NAMALWA (cell line): ENCODE measurements at regions not wholly inside any gene's neighbourhood (a gene's known extent, or its start where the extent isn't known, plus 50 kb on each side); places are given as distances from the start of the nearest gene placed in this dataset.

Experiments used
- DNase-seq: peaks from one replicate; pipeline ENCODE4 v3.0.0-alpha.2; 2015; ENCODE audit warnings: low spot score

DNA sequence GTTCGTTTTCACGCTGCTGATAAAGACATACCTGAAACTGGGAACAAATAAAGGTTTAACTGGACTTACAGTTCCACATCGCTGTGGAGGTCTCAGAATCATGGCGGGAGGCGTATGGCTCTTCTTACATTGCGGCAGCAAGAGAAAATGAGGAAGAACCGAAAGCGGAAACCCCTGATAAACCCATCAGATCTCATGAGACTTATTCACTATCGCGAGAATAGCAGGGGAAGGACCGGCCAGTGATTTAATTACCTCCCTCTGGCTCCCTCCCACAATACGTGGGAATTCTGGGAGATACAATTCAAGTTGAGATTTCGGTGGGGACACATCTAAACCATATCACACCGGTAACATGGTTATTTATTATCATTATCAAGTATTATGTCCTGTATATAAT, 2204.5 kb downstream of the ARAP2 start:
- DNase-seq = no peak

DNA sequence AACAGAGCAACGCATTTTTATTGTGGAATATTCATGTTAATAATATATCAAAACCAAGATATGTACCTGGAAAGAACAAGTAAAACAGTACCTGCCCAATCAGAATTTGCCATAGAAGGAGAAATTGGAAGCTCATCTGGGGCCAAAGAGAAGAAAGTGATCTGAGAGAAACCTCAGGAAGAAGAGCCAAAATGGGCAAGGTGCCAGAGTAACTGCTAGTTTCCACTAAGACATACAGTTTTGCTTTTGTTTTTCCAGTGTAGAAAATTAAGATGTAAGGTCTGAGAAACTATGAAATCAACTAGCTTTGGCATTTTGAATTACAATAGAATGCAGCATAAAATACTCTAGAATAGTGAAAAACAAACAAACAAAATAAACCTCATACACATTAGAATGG, 2201.2 kb downstream of the ARAP2 start:
- no peak for DNase-seq

DNA sequence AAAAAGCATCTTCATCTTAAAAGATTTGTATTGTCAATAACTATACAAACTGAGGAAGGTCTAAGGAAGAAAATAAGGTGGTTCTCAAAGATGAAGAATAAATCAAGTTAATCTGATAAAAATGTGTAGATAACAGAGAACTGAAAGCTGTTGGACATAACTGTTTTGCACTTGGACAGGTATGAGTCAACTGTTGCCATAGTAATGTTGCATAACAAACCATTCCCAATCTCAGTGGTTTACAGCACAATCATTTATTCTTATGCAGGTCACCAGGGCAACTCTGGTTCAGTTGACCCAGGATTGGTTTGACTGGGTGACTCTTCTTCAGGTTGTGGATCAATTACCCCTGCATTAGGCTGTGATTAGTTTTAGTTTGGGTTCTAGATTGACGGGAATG, 2197.7 kb downstream of the ARAP2 start:
- no peak for DNase-seq

DNA sequence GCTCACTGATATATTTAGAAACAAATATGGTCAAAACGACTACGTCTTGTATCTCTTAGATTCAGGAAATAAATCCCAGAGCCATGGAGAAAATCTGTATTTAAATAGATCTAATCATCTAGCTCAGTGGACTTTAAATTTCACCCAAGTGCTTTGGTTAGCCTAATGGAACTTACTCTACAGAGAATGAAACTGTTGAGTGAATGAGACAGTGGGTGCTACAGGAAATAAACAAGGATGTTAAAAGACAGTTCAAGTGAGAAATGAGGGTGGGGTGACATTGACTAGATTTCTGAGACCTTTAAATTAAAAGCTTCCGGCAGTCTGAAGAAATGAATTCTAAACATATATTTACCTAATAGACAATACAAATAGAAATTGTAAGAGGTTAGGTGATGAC, 2197.0 kb downstream of the ARAP2 start:
- DNase-seq = no peak

DNA sequence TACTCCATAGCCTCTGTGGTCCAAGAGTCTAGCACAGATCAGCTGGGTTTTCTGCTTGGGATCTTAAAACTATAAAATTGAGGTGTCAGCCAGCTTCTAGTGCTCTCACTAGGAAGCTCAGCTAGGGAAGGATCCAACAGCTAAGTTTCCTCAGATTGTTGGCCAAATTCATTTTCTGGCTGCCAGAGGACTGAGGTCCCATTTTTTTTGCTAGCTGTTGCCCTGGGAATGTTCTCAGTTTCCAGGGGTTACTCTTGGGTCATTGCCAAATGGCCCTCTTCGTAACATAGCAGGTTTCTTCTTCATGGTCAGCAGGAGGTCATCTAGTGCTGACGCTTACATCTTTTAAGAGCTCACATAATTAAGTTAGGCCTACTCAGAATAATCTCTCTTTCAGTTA, 2178.2 kb downstream of the ARAP2 start:
- DNase-seq = no peak

DNA sequence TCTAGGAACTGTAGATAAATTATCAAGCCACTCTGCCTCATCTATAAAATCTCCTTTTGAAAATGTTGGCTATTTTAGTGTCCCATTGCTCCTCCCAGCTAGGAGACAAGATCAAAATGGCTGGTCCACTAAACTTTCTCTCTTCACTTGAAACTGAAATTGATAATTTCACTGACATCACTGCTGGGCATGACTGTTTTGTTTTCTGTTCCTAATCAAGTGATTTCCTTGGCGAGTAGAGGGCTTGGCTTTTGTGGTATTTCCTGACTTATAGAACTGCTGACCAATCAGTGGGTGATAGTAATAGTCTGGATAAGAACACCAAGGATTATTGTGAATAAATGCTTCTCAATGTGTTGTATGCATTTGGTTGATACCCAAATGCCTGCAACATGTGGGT, 2152.9 kb downstream of the ARAP2 start:
- DNase-seq = no peak

DNA sequence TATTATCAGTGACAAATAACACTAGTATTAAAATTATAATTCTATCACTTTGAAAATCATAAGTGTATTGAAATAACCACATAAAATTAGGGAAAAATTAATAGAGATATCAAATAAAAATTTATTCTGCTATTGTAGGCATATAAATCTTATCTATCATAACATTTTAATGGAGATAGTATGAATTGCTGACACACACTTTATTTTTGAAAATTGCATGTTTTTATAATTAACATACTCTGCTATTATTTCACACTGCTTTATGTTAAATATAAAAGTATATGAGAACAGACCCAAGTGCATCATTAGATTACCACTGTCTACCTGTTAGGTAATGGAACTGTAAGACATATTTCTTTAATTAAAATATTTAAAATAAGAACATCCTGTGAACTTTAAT, 2150.2 kb downstream of the ARAP2 start:
- DNase-seq = no peak

DNA sequence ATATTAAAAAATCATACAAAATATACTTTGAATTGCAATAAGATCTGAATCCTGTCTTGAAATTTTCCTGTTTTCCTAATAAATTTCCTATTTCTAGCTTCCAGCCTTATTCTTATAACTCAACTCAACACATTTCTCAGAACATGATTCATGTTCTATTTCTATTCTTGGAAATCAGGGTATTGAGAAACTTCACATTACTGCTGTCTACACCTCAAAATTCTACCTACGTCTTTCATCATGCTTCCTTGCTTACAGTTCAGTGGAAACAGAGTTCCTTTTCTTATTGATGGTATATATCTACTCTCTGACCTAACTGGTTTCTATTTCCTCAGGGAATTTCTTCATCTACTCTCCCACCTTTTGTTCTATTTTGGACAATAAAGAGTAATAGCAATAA, 2139.0 kb downstream of the ARAP2 start:
- no peak for DNase-seq

DNA sequence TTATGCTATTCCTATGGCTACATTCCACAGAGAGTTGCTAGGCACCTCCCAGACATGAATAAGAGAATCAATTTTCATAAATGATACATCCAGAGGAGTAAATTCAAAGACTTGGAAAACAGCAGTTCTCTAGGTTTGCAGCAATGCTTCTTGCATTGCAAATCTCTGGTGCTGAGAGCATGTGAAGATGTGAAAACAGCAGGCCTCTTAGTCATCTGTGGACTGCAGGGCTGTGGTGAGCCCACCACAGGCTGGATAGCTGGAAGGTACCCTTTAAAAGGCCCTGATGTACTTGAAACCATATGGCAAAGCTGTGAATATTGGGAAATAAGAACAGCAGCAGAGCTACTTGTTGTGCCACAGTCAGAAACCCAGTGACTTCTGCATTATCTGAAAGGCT, 2135.9 kb downstream of the ARAP2 start:
- DNase-seq = no peak

DNA sequence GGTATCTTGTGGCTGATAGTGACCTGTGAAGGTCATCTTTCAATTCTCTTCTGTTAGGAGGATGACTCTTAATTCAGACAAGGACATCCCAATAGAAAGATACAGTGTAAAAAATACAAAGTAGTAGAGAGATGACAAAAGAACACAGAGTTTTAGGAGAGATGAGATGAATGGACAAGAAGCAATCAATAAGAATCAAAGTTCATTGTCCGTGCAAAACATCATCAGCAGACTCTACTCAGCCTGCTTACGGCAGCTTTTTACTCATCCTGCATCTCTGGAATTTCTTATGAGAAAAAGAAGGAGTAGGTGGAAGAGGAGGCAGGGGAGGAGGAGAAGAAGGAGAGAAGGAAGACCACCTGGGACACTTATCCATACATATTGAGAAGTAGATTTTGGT, 2131.7 kb downstream of the ARAP2 start:
- no peak for DNase-seq

DNA sequence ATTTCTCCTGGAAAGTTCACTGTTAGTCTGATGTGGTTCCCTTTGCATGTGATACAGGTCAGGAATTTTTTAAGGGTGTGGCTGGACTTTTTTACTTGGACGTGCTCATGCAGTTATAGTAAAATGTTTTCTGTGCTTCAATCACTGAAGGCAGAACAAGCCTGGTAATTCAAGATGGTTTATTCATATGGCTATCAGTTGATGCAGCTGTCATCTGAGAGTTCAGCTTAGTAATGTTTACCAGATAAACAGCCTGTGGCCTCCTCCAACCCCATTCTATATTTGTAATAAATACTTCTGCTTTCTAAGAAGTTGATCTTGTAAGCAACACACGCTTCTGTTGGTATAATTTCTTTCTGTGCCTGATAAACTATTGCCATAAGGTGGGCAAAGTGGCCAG, 2105.9 kb downstream of the ARAP2 start:
- no peak for DNase-seq

DNA sequence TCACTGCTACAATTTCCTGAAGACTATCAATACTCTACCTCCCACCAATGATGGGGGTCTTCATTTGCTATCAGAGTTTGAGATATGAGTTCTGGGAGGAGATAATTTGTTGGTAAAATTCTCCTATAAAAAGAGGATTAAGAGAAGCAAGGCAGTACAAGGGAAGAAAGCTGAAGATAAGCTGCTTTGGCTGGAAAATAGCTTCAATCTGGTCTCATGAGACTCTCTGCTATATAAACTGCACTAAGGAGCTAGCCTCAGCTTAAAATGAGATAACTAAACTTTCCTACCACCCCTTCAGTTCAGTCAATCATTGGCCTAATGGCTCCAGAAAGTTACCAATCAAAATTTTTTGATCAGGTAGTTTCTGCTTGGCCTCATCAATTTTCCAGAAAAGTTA, 2105.0 kb downstream of the ARAP2 start:
- no peak for DNase-seq

DNA sequence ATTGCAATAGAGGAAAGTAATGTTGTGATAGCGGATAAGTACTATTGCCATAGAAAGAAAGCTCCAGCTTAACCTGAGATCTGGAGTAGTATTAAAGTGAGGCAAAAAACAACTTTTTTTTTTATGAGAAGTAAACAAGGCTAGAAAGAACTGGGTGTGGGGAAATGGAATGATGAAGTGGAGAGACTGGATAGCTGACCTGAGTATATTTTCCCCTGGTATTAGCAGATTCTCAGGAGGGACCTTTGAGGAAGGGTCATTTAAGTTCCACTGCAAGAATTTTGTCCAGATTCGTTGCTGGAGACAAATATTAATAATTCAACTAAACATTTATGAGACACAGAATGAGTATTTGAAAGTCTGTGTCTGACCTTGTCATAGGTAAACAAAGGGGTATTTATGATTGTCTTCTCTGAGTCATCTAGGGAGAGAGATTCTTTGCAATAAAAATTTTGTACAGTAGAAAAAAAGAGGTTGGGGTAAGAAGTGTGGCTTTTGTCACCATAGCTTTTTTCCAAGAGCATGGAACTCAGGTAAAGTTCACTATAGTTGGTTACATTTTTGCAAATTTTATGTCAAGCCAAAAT, 2095.9 kb downstream of the ARAP2 start:
- DNase-seq = no peak

DNA sequence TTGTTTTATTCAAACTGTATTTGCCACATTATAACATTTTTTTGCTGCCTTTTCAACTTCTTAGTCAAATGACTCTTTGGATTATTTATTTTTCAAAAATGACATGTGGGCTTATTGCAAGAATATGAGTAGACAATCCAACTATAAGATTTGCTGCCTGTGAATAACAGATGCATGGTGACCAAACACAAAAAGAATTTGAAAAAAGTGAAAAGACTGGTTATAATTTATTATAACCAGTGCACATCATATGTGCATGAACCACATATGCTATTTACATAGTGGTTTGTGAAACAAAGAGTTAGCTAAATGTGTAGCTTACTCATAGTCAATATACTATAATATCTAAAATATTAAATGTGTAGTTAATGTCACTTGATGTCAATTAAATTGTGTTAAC, 2086.8 kb downstream of the ARAP2 start:
- DNase-seq = no peak

DNA sequence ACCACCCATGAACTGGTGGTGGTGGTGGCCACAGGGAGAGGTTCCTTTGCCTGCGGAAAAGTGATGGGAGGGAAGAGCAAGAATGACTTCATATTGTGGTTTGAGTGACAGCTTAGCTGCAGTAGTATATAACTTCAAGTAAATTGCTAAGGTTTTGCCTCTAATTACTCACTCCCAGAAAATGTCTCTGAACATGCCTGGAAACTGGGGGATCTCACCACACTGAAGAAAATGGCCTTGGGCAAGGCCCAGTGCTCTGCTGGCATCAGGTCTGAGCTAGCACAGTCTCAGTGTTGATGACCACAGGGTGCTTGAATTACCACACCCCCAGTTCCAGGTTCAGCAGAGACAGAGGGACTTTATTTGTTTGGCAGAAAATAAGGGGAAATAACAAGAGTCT, 2085.4 kb downstream of the ARAP2 start:
- no peak for DNase-seq

DNA sequence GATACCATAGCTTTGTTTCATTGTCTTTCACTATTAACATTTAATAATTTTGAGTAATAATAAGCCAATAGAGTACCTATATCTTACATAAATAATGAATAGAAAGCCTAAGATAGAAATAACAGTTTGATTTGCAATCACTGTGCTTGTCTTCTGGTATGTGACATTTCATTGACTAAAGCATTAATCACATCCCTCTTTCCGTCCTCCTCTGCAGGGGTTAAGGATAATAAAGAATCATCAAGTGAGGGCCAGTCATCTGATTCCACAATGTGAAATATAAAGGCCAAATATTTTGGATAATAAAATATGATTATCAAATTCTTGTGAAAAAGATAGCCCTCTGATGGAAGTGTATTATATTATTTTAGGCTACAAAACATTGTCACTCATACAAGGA, 2073.4 kb downstream of the ARAP2 start:
- DNase-seq = no peak

DNA sequence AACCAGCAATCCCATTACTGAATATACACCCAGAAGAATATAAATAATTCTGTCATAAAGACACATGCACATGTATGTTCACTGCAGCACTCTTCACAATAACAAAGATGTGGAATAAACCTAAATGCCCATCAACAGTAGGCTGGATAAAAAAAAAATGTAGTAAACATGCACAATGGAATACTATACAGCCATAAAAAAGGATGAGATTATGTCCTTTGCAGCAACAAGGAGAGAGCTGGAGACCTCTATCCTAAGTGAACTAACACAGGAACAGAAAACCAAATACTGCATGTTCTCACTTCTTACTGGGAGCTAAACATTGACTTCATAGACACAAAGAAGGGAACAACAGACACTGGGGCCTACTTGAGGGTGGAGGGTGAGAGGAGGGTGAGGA, 2067.7 kb downstream of the ARAP2 start:
- DNase-seq = no peak

DNA sequence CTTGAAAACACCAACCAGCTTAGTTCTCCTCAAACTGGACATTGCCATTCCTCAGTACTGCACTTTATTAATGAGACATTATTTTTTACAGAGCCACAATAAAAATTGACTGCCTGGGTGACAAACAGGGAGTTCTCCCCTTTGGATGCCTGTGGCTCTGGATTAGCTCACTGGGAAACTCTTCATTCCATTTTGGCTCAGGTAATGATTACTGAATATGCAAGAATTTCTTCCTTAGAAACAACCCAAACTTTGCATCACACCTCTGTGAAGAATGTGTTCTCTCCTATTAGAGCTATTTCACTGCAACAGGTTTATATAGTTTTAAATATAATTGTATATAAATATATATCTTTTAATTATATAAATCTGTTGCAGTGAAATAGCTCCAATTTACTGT, 2065.8 kb downstream of the ARAP2 start:
- no peak for DNase-seq

DNA sequence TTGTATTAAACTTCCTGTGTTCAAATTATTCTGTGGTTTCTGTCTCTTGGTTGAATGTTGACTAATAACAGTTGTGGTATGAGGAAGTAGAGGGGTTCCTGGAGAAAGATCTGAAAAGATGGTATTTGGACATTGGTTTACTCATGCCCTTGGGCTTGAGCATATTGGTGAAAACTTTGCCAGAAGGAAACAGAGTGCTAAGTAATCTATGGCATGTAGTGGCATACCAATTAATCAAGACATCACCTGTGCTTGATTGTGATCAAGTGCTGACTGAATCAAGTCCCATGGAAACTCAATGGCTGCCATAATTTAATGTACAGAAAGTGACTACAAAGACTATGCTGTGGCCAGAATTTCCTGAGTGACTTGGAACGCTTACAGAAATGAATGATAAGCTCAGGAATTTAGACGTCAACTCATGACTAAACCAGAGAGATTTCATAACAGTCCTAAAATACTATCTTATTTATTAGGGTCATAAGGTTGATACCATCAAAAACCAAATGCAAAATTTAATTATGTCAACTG, 2062.9 kb downstream of the ARAP2 start:
- DNase-seq = no peak

DNA sequence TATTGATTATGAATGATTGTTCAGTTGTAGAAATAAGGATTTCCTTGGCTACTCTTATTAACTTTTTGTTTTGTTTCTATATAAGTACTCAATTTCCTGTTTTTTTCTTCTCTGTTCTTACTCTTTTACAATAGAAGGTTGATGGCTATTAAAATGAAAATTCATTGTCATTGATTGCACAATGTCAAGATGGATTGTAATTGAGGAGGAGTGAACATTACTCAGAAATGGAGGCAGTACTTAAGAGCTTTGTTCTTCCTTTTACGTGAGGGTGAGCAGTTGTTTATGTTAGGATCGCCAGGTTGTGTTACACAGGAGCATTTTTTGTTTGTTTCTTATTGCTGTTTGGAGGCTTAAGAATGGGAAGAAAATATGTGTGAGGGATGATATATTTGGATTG, 2062.4 kb downstream of the ARAP2 start:
- DNase-seq = no peak

DNA sequence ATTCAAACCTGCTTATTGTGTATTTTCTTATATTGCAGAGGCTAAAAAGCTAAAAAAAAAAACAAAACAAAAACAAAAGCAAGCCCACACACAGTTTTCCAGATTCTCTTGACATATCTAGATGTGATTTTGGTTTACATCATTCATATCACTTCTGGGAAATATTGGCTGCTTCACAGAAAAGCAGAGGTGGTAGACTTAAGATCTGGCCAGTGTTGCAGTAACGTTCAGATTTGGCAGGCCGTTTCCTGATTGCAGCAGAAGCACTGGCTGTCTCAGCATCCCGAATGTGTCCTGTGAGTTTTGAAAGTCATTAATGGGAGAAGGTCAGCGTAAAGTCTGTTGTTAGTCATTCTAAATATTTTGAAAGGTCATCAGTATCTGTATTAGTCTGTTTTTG, 2062.0 kb downstream of the ARAP2 start:
- DNase-seq = no peak

DNA sequence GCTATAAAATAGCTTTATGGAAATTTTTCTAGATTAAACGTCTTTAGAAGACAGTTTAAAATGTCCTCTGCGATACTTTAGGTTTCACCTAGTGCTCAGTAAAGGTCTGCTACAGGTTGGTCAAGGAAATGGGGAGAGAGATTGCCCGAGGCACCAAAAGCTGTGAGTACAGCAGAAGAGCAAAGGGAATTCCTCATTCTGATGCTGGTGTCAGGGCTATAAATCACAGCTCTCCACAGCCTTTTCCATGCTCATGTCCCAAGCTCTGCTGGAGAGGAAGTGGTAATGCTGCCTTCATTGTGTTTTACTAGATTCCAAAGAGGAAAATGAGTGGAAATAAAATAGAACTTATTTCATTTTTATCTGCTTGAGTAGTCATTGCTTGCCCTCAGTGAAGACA, 2060.4 kb downstream of the ARAP2 start:
- no peak for DNase-seq

DNA sequence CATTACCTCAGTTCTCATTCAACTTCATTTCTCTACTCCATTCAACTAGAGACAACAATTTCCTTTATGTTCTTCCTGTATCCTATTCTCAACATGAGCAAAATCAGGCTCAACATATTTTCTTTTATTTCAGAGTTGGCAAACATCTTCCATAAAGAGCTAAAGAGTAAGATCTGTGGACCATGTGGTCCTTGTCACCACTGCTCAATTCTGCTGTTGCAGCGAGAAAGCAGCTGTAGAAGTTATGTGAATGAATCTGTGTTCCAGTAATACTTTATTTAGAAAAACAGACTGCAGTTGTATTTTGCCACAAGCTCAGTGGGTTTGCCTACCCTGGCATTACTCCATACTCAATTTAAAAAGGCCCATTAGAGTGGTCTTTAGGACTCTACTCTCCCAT, 2057.3 kb downstream of the ARAP2 start:
- DNase-seq = no peak

DNA sequence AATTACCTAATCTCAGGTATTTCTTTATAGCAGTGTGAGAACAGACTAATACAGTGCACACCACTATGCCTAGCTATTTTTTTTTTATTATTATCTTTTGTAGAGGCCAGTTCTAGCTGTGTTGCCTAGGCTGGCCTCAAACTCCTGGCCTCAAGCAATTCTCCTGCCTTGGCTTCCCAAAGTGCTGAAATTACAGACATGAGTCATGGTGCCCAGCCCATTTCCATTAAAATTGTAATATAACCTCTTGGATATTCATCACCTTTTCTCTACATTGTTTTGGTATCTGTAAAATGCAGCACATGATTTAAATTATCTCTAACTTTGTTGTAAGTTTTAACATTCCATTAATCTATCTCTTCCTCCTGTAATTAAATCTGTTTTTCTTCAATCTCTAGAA, 2052.9 kb downstream of the ARAP2 start:
- DNase-seq = no peak
